ENCODE measurements at regions not wholly inside any gene's neighbourhood (a gene's known extent, or its start where the extent isn't known, plus 50 kb on each side); places are given as distances from the start of the nearest gene placed in this dataset.

- intact Hi-C loops (cut with DNase I): no loop called here
- no peak overlapping the region for H3K4me3 ChIP-seq
- no peaks in the 10 kb centered on the region for H3K9me3 ChIP-seq
- H3K4me1 ChIP-seq: no peaks in the 10 kb centered on the region
- no peak for DNase-seq (ENCODE audit: low spot score in 2 of 2)
- H3K27ac ChIP-seq: no peak overlapping the region
- no peaks in the 10 kb centered on the region for H3K27me3 ChIP-seq
- TF ChIP-seq, protein P1, sequence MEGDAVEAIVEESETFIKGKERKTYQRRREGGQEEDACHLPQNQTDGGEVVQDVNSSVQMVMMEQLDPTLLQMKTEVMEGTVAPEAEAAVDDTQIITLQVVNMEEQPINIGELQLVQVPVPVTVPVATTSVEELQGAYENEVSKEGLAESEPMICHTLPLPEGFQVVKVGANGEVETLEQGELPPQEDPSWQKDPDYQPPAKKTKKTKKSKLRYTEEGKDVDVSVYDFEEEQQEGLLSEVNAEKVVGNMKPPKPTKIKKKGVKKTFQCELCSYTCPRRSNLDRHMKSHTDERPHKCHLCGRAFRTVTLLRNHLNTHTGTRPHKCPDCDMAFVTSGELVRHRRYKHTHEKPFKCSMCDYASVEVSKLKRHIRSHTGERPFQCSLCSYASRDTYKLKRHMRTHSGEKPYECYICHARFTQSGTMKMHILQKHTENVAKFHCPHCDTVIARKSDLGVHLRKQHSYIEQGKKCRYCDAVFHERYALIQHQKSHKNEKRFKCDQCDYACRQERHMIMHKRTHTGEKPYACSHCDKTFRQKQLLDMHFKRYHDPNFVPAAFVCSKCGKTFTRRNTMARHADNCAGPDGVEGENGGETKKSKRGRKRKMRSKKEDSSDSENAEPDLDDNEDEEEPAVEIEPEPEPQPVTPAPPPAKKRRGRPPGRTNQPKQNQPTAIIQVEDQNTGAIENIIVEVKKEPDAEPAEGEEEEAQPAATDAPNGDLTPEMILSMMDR (IDR thresholded peaks at IDR 0.05): no peak
- H3K36me3 ChIP-seq: no peaks in the 10 kb centered on the region
Measured at GRCh38 chr10:126787201-126787600, 116.7 kb upstream of the C10orf90 start.

GRCh38 chr10:126795318-126795717 is 109.9 kb upstream of the DOCK1 start:
- DNase-seq (ENCODE audit: low spot score in 2 of 2): no peak
- H3K4me3 ChIP-seq: no peak overlapping the region
- intact Hi-C loops (cut with DNase I): no loop called here

GRCh38 chr10:126798649-126799048 is 106.6 kb upstream of the DOCK1 start:
- Histone ChIP-seq H3K4me3 (no peak overlapping the region), H3K9me3 (no peaks in the 10 kb centered on the region), H3K4me1 (no peaks in the 10 kb centered on the region), H3K36me3 (no peaks in the 10 kb centered on the region), H3K27me3 (no peaks in the 10 kb centered on the region), H3K27ac (no peak overlapping the region)
- TF ChIP-seq, protein P1 (IDR thresholded peaks at IDR 0.05): no peak
- no peak for DNase-seq (ENCODE audit: low spot score in 2 of 2)
- intact Hi-C loops (cut with DNase I): no loop called here

More at GRCh38 chr10:126795318-126795717, 109.9 kb upstream of the DOCK1 start:
- Histone ChIP-seq H3K27me3 (no peaks in the 10 kb centered on the region), H3K36me3 (no peaks in the 10 kb centered on the region), H3K4me1 (no peaks in the 10 kb centered on the region), H3K9me3 (no peaks in the 10 kb centered on the region), H3K27ac (no peak overlapping the region)
- TF ChIP-seq, protein P1 (IDR thresholded peaks at IDR 0.05): no peak

GRCh38 chr10:126803394-126803793 is 101.8 kb upstream of the DOCK1 start:
- Histone ChIP-seq H3K9me3 (no peaks in the 10 kb centered on the region), H3K27ac (no peak overlapping the region), H3K36me3 (no peaks in the 10 kb centered on the region), H3K27me3 (no peaks in the 10 kb centered on the region), H3K4me1 (no peaks in the 10 kb centered on the region), H3K4me3 (no peak overlapping the region)
- TF ChIP-seq, protein P1 (IDR thresholded peaks at IDR 0.05): no peak
- DNase-seq (ENCODE audit: low spot score in 2 of 2): no peak
- intact Hi-C loops (cut with DNase I): no loop called here

DNA sequence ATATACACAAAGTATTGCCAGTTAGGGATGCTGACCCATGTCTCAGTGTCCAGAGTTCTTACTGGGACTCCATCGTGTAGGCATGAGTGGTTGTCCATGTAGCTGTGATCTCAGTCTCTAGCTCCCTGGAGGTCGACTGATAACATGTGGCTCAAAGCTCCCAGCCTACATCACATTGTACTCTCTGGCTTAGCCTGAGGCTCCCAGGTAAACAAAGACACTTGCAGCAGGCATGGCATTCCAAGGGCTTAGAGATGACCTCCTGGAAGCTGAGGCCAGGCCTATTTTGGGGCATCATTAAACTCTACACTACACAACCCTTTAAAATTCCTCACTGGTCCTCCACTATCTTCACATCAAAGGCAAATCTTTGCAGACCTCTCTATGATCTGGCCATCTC is 100.8 kb upstream of the DOCK1 start:
- Histone ChIP-seq H3K4me3 (no peak overlapping the region), H3K36me3 (no peaks in the 10 kb centered on the region), H3K27me3 (no peaks in the 10 kb centered on the region), H3K27ac (no peak overlapping the region), H3K9me3 (no peaks in the 10 kb centered on the region), H3K4me1 (no peaks in the 10 kb centered on the region)
- TF ChIP-seq, protein P1 (IDR thresholded peaks at IDR 0.05): no peak
- intact Hi-C loops (cut with DNase I): no loop called here
- DNase-seq (ENCODE audit: low spot score in 2 of 2): no peak

- H3K27ac ChIP-seq: no peak overlapping the region
- TF ChIP-seq, protein P1 (IDR thresholded peaks at IDR 0.05): no peak
- no peak overlapping the region for H3K4me3 ChIP-seq
- no peaks in the 10 kb centered on the region for H3K27me3 ChIP-seq
- H3K9me3 ChIP-seq: no peaks in the 10 kb centered on the region
- DNase-seq (ENCODE audit: low spot score in 2 of 2): no peak
- no peaks in the 10 kb centered on the region for H3K4me1 ChIP-seq
- intact Hi-C loops (cut with DNase I): no loop called here
- no peaks in the 10 kb centered on the region for H3K36me3 ChIP-seq
Measured at GRCh38 chr10:126806498-126806897, 98.7 kb upstream of the DOCK1 start.

All from ascending aorta (tissue), 2 donors.